ENCODE measurements at regions not wholly inside any gene's neighbourhood (a gene's known extent, or its start where the extent isn't known, plus 50 kb on each side); places are given as distances from the start of the nearest gene placed in this dataset.
"Not testable (repeated sequence)": the region's sequence is repeated elsewhere in the genome, so short reads cannot be mapped to it uniquely, and the experiment has no call there.

DNA sequence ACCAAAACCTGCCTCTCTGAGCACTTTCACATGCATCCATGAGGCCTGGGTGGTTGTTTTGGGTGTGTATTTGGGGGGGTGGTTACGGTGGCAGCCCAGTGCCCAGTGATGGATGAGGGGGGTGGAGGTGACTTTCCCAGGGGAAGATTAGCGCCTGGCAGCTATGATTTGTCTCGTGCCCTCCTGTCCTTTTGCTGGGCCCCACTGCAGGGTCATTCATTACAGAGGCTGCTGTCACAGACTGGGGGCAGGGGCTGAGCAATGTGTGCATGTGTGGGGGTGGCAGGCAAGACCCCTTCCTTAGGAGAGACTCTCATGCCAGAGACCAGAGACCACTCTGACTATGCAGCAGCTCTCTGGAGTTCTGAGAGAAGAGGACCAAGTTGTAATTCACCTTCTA lies 93.7 kb downstream of the MRM1 start:
- no peak for DNase-seq (ENCODE audit: low spot score)

- DNase-seq (ENCODE audit: low spot score), result not testable (repeated sequence)
Observed at GRCh38 chr17:36695710-36696109, 94.3 kb downstream of the MRM1 start.

DNA sequence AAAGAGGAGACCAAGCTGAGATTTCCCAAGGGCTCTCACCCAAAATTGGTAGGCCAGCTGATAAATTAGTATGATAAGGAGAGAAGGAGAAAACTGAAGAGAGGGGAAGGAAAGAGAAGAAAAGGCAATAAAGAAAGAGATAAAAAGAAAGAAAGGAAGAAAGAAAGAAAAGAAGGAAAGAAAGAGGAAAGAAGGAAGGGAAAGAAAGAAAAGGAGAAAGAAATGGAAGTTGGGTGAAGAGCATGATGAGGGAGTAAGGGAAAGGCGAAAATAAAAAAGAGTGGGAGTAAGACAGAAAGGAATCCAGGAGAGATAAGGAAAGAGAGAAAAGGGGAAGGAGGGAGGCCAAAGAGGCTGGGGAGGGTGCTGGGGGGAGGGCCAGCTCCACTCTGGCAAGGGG lies 95.4 kb downstream of the MRM1 start:
- no peak for DNase-seq (ENCODE audit: low spot score)

- no peak for DNase-seq (ENCODE audit: low spot score)
Observed at GRCh38 chr17:36697903-36698530, 96.6 kb downstream of the MRM1 start.

DNA sequence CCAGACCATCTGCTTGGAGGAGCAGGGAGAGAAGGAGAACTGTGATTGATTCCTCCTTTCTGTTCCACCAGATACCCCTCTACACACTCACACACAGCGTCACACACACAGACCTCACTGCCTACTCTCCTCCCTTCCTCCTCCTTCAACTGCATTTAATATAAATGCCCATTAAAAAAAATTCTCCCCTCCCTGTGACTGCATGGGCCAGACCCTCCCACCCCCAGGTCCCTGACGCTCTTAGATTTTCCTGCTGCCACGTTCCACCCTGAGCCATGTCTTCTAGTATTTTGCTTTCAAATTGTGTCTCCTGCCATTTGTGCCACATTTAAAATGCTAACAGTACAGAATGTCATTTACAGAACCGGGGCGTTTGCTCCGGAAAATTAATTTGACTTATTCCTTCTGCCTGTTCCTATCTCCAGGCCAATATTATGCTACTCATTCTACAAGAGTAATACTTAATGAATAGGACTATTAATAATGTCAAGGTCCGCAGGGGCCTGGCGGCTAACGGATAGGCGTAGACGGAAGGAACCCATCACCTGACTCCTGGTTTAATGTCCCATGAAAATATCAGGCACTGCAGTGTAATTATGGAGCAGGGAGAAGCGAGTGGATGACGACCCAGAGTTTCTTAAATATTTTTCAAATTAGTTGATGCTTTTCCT lies 100.2 kb downstream of the MRM1 start:
- DNase-seq (ENCODE audit: low spot score), result no peak

GRCh38 chr17:36702636-36703035 lies 101.3 kb downstream of the MRM1 start:
- DNase-seq (ENCODE audit: low spot score), result no peak

- peak; percentile 25 for DNase-seq (ENCODE audit: low spot score)
Observed at GRCh38 chr17:36703860-36704266, 102.5 kb downstream of the MRM1 start.

DNA sequence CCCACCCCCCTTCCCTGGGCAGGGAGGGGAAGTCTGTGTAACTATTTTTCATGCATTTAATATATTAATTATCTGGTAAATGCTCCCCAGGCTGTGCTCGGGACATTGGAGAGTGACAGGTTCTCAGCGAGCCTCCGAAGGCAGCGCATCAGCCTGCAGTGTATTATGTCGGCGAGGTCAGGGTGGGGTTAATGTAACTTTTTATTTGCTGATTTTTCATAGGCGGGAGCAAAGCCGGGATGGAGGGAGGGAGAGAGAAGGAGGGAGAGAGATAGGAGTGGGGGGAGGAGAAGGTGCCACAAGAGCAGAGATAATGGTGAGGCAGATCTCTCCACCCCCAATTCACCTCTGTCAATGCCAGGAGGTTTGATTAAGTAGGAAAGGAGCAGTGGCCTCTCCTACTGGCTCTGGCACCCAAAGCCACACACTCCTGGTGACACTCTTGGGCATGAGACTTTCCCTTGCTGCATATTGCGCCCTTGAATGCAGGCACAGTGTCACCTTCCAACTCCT lies 104.0 kb downstream of the MRM1 start:
- DNase-seq (ENCODE audit: low spot score), result no peak

DNA sequence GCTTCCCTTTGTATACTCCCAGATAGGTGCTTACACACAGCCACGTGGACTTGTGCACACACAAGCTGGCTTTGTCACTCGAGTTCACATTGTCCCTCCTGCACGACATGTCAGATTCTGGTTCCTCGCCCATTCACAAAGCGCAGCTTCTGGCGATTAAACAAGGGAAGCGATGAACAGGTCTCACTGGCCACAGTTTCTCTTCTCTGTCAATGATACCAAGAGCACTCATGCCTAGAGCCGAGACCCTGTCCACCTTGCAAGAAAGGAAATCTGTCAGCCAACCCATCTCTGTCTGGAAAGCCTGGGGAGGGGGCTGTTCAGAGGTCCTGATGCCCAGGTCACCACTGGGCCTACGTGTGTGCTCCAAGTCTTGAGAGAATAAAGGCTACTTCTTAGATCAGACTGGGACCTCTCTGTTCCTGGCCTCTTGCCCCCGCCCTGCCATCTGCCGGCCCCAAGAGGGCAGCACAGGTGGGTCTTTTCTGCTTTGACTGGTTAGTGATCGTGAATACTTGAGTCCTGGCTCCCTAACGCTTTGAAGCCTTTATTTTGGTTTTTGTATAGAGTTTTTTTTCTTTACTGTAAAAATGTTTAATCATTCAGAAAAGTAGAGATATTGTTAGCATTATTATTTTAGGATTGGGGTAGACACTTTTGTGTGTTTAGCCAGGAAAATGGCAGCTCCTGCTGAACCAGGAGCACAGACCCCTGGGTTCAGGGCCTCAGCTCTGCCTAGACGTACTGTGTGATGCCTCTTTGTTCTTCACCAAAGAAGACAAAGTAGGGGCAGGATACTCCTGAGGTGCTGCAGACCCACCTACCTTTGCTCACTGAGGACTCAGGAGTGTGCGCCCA lies 104.7 kb downstream of the MRM1 start:
- peak; percentile 74 for DNase-seq (ENCODE audit: low spot score)

- no peak for DNase-seq (ENCODE audit: low spot score)
Observed at GRCh38 chr17:36707904-36708303, 106.5 kb downstream of the MRM1 start.

DNA sequence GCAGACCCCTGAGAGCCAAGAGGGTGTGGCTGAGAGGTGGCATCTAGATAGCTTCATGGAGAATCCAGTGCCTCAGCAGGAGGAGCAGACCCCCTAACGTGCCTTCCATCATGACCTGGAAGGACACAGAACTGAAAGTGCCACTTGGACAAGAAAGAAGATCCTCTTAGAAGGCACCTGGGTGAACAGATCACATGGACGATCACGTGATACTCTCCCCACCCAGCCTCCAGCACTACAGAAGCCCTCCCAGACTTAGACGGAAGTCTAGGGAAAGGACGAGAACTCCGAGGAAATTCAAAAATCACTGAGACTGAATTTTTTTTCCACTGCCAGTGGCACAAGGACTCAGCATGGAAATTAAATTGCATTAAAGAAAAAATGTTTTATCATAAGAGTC lies 113.4 kb downstream of the MRM1 start:
- no peak for DNase-seq (ENCODE audit: low spot score)

DNA sequence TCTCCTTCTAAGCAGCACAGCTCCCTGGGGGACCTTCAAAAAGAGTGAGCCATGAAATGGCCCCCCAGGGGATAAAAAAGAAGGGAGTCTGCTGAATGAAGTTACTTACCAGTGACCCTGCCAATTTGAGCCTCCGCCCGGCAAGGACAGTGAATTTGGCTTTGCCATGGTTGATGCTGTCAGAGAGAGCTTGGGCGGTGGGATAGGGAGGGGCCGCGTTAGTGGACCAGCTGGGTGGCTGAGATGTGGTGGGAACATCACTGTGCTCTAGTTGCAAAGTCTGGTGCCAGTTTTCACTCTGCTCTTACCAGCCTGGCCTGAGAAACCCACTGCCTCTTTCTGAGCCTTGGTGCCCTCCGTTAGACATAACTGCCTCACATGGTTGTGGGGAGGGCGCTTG lies 114.6 kb downstream of the MRM1 start:
- no peak for DNase-seq (ENCODE audit: low spot score)

- no peak for DNase-seq (ENCODE audit: low spot score)
Observed at GRCh38 chr17:36717088-36717487, 115.7 kb downstream of the MRM1 start.

GRCh38 chr17:36720131-36720530 lies 118.7 kb downstream of the MRM1 start:
- DNase-seq (ENCODE audit: low spot score), result no peak

- no peak for DNase-seq (ENCODE audit: low spot score)
Observed at GRCh38 chr17:36721560-36722120, 120.3 kb downstream of the MRM1 start.

GRCh38 chr17:36722121-36722902 lies 120.9 kb downstream of the MRM1 start:
- no peak for DNase-seq (ENCODE audit: low spot score)

- DNase-seq (ENCODE audit: low spot score), result no peak
Observed at GRCh38 chr17:36722903-36723263, 121.5 kb downstream of the MRM1 start.

- DNase-seq (ENCODE audit: low spot score), result no peak
Observed at GRCh38 chr17:36723459-36724025, 122.2 kb downstream of the MRM1 start.

GRCh38 chr17:36726199-36726598 lies 124.8 kb downstream of the MRM1 start:
- no peak for DNase-seq (ENCODE audit: low spot score)

DNA sequence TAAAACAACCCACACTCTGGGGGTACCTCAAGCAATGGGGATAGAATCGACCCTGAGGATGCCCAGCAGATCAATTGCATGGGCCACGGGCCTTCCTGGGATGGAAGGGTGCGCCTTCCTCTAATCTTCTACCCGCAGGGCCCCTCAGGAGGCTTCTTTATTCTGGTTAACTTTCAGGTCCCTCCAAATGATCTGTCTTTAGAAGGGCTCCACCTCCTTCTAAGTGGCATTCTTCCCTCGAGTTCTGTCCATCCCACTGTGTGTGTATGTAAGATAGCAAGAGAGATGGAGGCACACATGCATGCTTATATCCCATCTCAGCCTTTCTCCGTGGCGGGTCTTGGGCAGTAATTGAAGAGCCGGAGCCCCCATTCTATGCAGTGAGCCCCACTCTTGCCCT lies 125.7 kb downstream of the MRM1 start:
- DNase-seq (ENCODE audit: low spot score), result no peak

DNA sequence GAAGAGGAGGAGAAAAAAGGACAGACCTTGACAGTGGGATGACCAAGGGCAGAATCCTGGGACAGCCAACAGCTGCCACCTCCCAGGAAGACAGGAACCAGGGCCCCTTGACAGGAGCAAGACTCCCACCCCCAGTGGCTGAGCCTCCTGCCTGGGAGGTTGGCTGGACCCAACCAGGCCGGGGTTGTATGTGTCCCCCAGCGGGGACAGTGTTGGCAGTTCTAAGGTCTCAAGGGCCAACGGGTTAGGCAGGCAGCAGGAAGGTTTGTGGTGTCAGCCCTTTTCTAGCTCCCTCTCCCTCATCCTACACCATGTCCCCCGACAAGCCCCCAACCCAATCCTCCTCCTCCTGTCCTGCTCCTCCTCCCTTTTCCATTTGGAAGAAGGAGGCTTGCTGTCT lies 126.2 kb downstream of the MRM1 start:
- no peak for DNase-seq (ENCODE audit: low spot score)
